ENCODE measurements at regions not wholly inside any gene's neighbourhood (a gene's known extent, or its start where the extent isn't known, plus 50 kb on each side); places are given as distances from the start of the nearest gene placed in this dataset.

- Histone ChIP-seq H3K79me1 (ENCODE audit: low read depth, low read length) (no peaks in the 10 kb centered on the region), H3K18ac (ENCODE audit: low read length) (no peak overlapping the region), H4K91ac (ENCODE audit: low read depth, low read length, poor library complexity) (no peak overlapping the region), H2BK12ac (ENCODE audit: low read length) (no peak overlapping the region), H3K36me3 (replicated peaks in 1 of 2; ENCODE audit: control insufficient read depth in 2 of 2, insufficient read depth in 2 of 2, low read length in 2 of 2) (no peaks in the 10 kb centered on the region), H3K9ac (ENCODE audit: low read depth, low read length, poor library complexity) (no peak overlapping the region), H3K4ac (ENCODE audit: low read length) (no peak overlapping the region), H3K4me2 (ENCODE audit: insufficient read depth, low read length, poor library complexity, severe bottlenecking) (no peak overlapping the region), H4K8ac (ENCODE audit: low read depth, low read length) (no peak overlapping the region), H3K23ac (ENCODE audit: low read depth, low read length, poor library complexity) (no peak overlapping the region), H2BK5ac (ENCODE audit: low read length) (no peak overlapping the region), H3K27me3 (ENCODE audit: control insufficient read depth in 3 of 3, insufficient read depth in 3 of 3, low read depth in 1 of 3, low read length in 3 of 3) (no peaks in the 10 kb centered on the region), H3K14ac (ENCODE audit: low read length) (no peak overlapping the region), H2BK120ac (ENCODE audit: low read depth, low read length) (no peak overlapping the region), H3K4me3 (ENCODE audit: low read length in 2 of 2) (no peak overlapping the region), H2BK15ac (ENCODE audit: low read length) (no peak overlapping the region), H2AFZ (ENCODE audit: low read length) (no peak overlapping the region), H3K4me1 (ENCODE audit: control insufficient read depth in 2 of 2, insufficient read depth in 1 of 2, low read depth in 1 of 2, low read length in 2 of 2) (peaks cover 0 to 4% of the 10 kb centered on the region in 2 donors), H3K27ac (replicated peaks; ENCODE audit: low read length) (no peak overlapping the region), H3K9me3 (replicated peaks in 1 of 2; ENCODE audit: control insufficient read depth in 2 of 2, insufficient read depth in 1 of 2, low read depth in 1 of 2, low read length in 2 of 2) (no peaks in the 10 kb centered on the region), H2AK5ac (ENCODE audit: low read depth, low read length) (no peak overlapping the region)
- no peak for DNase-seq (ENCODE audit: low spot score)
Measured at GRCh38 chr2:38170733-38171132, 94.8 kb upstream of the CYP1B1 start.

DNA sequence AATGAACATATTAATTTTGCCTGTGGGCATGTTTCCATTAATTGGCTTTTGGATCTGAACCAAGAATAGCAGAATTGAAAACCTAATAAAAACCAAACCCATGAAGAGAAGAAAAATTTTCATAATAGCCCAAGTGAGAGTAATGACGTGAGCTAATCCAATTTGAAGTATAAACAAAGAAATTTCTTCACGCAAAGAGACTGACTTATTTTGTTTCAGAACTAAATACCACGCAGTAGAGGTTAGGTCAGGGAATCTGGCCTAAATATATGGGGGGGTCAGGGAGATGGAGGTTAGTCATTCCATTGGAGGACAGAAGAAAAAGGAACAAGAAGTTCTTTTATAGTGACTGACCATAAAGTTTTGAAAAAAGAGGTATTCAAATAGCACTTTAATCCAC is 94.1 kb upstream of the CYP1B1 start:
- Histone ChIP-seq H2BK5ac (ENCODE audit: low read length) (no peak overlapping the region), H3K4ac (ENCODE audit: low read length) (no peak overlapping the region), H3K4me1 (ENCODE audit: control insufficient read depth in 2 of 2, insufficient read depth in 1 of 2, low read depth in 1 of 2, low read length in 2 of 2) (peaks cover 0 to 4% of the 10 kb centered on the region in 2 donors), H3K36me3 (replicated peaks in 1 of 2; ENCODE audit: control insufficient read depth in 2 of 2, insufficient read depth in 2 of 2, low read length in 2 of 2) (no peaks in the 10 kb centered on the region), H3K79me1 (ENCODE audit: low read depth, low read length) (no peaks in the 10 kb centered on the region), H3K4me3 (ENCODE audit: low read length in 2 of 2) (no peak overlapping the region), H3K18ac (ENCODE audit: low read length) (no peak overlapping the region), H3K27me3 (ENCODE audit: control insufficient read depth in 3 of 3, insufficient read depth in 3 of 3, low read depth in 1 of 3, low read length in 3 of 3) (no peaks in the 10 kb centered on the region), H3K4me2 (ENCODE audit: insufficient read depth, low read length, poor library complexity, severe bottlenecking) (no peak overlapping the region), H3K14ac (ENCODE audit: low read length) (no peak overlapping the region), H3K27ac (replicated peaks; ENCODE audit: low read length) (no peak overlapping the region), H2BK15ac (ENCODE audit: low read length) (no peak overlapping the region), H2AFZ (ENCODE audit: low read length) (no peak overlapping the region), H2BK120ac (ENCODE audit: low read depth, low read length) (no peak overlapping the region), H2AK5ac (ENCODE audit: low read depth, low read length) (no peak overlapping the region), H2BK12ac (ENCODE audit: low read length) (no peak overlapping the region), H3K9ac (ENCODE audit: low read depth, low read length, poor library complexity) (no peak overlapping the region), H3K23ac (ENCODE audit: low read depth, low read length, poor library complexity) (no peak overlapping the region), H4K91ac (ENCODE audit: low read depth, low read length, poor library complexity) (no peak overlapping the region), H4K8ac (ENCODE audit: low read depth, low read length) (no peak overlapping the region), H3K9me3 (replicated peaks in 1 of 2; ENCODE audit: control insufficient read depth in 2 of 2, insufficient read depth in 1 of 2, low read depth in 1 of 2, low read length in 2 of 2) (no peaks in the 10 kb centered on the region)
- WGBS, 2 donors (ENCODE audit: extremely low coverage in 2 of 2, insufficient read length in 2 of 2, insufficient replicate concordance in 1 of 2), result no CpG with 5 or more reads among the region's 3 CpGs
- DNase-seq (ENCODE audit: low spot score), result no peak

GRCh38 chr2:38168710-38169480 is 92.9 kb upstream of the CYP1B1 start:
- no peak overlapping the region for H3K4ac ChIP-seq (ENCODE audit: low read length)
- no peak overlapping the region for H3K4me2 ChIP-seq (ENCODE audit: insufficient read depth, low read length, poor library complexity, severe bottlenecking)
- no peak overlapping the region for H3K27ac ChIP-seq (replicated peaks; ENCODE audit: low read length)
- no peak overlapping the region for H2AFZ ChIP-seq (ENCODE audit: low read length)
- no peak overlapping the region for H2BK5ac ChIP-seq (ENCODE audit: low read length)
- H3K4me3 ChIP-seq (ENCODE audit: low read length in 2 of 2), result no peak overlapping the region
- no peaks in the 10 kb centered on the region for H3K9me3 ChIP-seq (replicated peaks in 1 of 2; ENCODE audit: control insufficient read depth in 2 of 2, insufficient read depth in 1 of 2, low read depth in 1 of 2, low read length in 2 of 2)
- H3K14ac ChIP-seq (ENCODE audit: low read length), result no peak overlapping the region
- no peak overlapping the region for H2AK5ac ChIP-seq (ENCODE audit: low read depth, low read length)
- no peak overlapping the region for H2BK120ac ChIP-seq (ENCODE audit: low read depth, low read length)
- H3K23ac ChIP-seq (ENCODE audit: low read depth, low read length, poor library complexity), result no peak overlapping the region
- no peak overlapping the region for H3K18ac ChIP-seq (ENCODE audit: low read length)
- peaks cover under 1 to 4% of the 10 kb centered on the region in 2 donors for H3K4me1 ChIP-seq (ENCODE audit: control insufficient read depth in 2 of 2, insufficient read depth in 1 of 2, low read depth in 1 of 2, low read length in 2 of 2)
- H4K8ac ChIP-seq (ENCODE audit: low read depth, low read length), result no peak overlapping the region
- no peak overlapping the region for H4K91ac ChIP-seq (ENCODE audit: low read depth, low read length, poor library complexity)
- no peak overlapping the region for H3K9ac ChIP-seq (ENCODE audit: low read depth, low read length, poor library complexity)
- H3K36me3 ChIP-seq (replicated peaks in 1 of 2; ENCODE audit: control insufficient read depth in 2 of 2, insufficient read depth in 2 of 2, low read length in 2 of 2), result no peaks in the 10 kb centered on the region
- WGBS, 2 donors (ENCODE audit: extremely low coverage in 2 of 2, insufficient read length in 2 of 2, insufficient replicate concordance in 1 of 2), result no CpG with 5 or more reads among the region's 5 CpGs
- no peak overlapping the region for H2BK15ac ChIP-seq (ENCODE audit: low read length)
- no peaks in the 10 kb centered on the region for H3K27me3 ChIP-seq (ENCODE audit: control insufficient read depth in 3 of 3, insufficient read depth in 3 of 3, low read depth in 1 of 3, low read length in 3 of 3)
- H2BK12ac ChIP-seq (ENCODE audit: low read length), result no peak overlapping the region
- H3K79me1 ChIP-seq (ENCODE audit: low read depth, low read length), result no peaks in the 10 kb centered on the region
- no peak for DNase-seq (ENCODE audit: low spot score)

DNA sequence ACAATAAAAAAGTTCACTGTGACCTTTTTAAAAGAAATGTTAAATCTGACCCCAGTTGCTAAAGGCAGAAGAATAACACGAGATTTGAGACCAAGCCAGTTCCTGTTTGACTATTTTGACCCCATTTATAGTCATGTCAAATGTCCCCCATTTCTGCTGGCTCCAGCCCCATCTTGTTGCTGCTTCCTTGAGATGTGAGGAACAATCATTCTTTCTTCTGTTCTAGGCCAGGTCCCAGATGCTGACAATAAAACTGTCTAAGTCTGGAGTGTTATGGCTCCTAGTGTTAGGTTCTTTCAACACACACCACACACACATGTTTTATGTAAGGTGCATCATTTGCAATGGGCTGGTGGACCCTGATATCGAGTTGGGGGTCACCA is 92.0 kb upstream of the CYP1B1 start:
- H3K4ac ChIP-seq (ENCODE audit: low read length), result no peak overlapping the region
- H2BK15ac ChIP-seq (ENCODE audit: low read length), result no peak overlapping the region
- no CpG with 5 or more reads among the region's 2 CpGs for WGBS, 2 donors (ENCODE audit: extremely low coverage in 2 of 2, insufficient read length in 2 of 2, insufficient replicate concordance in 1 of 2)
- no peaks in the 10 kb centered on the region for H3K27me3 ChIP-seq (ENCODE audit: control insufficient read depth in 3 of 3, insufficient read depth in 3 of 3, low read depth in 1 of 3, low read length in 3 of 3)
- H3K9me3 ChIP-seq (replicated peaks in 1 of 2; ENCODE audit: control insufficient read depth in 2 of 2, insufficient read depth in 1 of 2, low read depth in 1 of 2, low read length in 2 of 2), result no peaks in the 10 kb centered on the region
- no peaks in the 10 kb centered on the region for H3K79me1 ChIP-seq (ENCODE audit: low read depth, low read length)
- no peak overlapping the region for H3K4me2 ChIP-seq (ENCODE audit: insufficient read depth, low read length, poor library complexity, severe bottlenecking)
- H2AFZ ChIP-seq (ENCODE audit: low read length), result no peak overlapping the region
- no peak overlapping the region for H2BK12ac ChIP-seq (ENCODE audit: low read length)
- H2BK120ac ChIP-seq (ENCODE audit: low read depth, low read length), result no peak overlapping the region
- H4K8ac ChIP-seq (ENCODE audit: low read depth, low read length), result no peak overlapping the region
- H3K9ac ChIP-seq (ENCODE audit: low read depth, low read length, poor library complexity), result no peak overlapping the region
- H3K36me3 ChIP-seq (replicated peaks in 1 of 2; ENCODE audit: control insufficient read depth in 2 of 2, insufficient read depth in 2 of 2, low read length in 2 of 2), result no peaks in the 10 kb centered on the region
- no peak overlapping the region for H2BK5ac ChIP-seq (ENCODE audit: low read length)
- H3K4me1 ChIP-seq (ENCODE audit: control insufficient read depth in 2 of 2, insufficient read depth in 1 of 2, low read depth in 1 of 2, low read length in 2 of 2), result peaks cover 0 to 4% of the 10 kb centered on the region in 2 donors
- DNase-seq (ENCODE audit: low spot score), result no peak
- no peak overlapping the region for H3K18ac ChIP-seq (ENCODE audit: low read length)
- no peak overlapping the region for H3K23ac ChIP-seq (ENCODE audit: low read depth, low read length, poor library complexity)
- H4K91ac ChIP-seq (ENCODE audit: low read depth, low read length, poor library complexity), result no peak overlapping the region
- no peak overlapping the region for H3K14ac ChIP-seq (ENCODE audit: low read length)
- H3K27ac ChIP-seq (replicated peaks; ENCODE audit: low read length), result no peak overlapping the region
- H2AK5ac ChIP-seq (ENCODE audit: low read depth, low read length), result no peak overlapping the region
- no peak overlapping the region for H3K4me3 ChIP-seq (ENCODE audit: low read length in 2 of 2)

All from neuronal stem cell (in vitro differentiated cells).